Progenitor cell of endocrine pancreas (in vitro differentiated cells): ENCODE measurements at regions not wholly inside any gene's neighbourhood (a gene's known extent, or its start where the extent isn't known, plus 50 kb on each side); places are given as distances from the start of the nearest gene placed in this dataset.

Source experiments
- DNase-seq: peaks from one replicate; pipeline ENCODE4 v3.0.0; 2021; ENCODE audit warnings: low spot score; ENCODE audit not compliant: unreplicated experiment
- H3K27ac Mint-ChIP-seq: 2 replicates; pipeline ENCODE4 v1.8.0; 2021; ENCODE audit warnings: mild to moderate bottlenecking, moderate library complexity, mixed read lengths
- H3K27me3 Mint-ChIP-seq: 2 replicates; pipeline ENCODE4 v1.8.0; 2021; ENCODE audit warnings: mixed read lengths
- H3K36me3 Mint-ChIP-seq: 2 replicates; pipeline ENCODE4 v1.8.0; 2022; ENCODE audit warnings: mixed read lengths; ENCODE audit not compliant: insufficient read depth
- H3K4me1 Mint-ChIP-seq: 2 replicates; pipeline ENCODE4 v1.8.0; 2021; ENCODE audit warnings: low read depth, mixed read lengths
- H3K4me3 Mint-ChIP-seq: 2 replicates; pipeline ENCODE4 v1.8.0; 2021; ENCODE audit warnings: low read depth, mild to moderate bottlenecking, moderate library complexity, mixed read lengths
- H3K9me3 Mint-ChIP-seq: 2 replicates; pipeline ENCODE4 v1.8.0; 2021; ENCODE audit warnings: low read depth, mixed read lengths
- CTCF ChIP-seq: fragments of 200-600 bp; sonication (generic); IDR thresholded peaks from one replicate; pipeline ENCODE4 v1.5.0; 2021; ENCODE audit warnings: antibody characterized with exemption, mild to moderate bottlenecking; ENCODE audit not compliant: unreplicated experiment

- no peaks in the 10 kb centered on the region for H3K36me3 Mint-ChIP-seq
- H3K27ac Mint-ChIP-seq: peak overlapping the region; percentile 62
- no peak for DNase-seq
- no peak for TF ChIP-seq CTCF
- no peaks in the 10 kb centered on the region for H3K27me3 Mint-ChIP-seq
- peaks cover 31% of the 10 kb centered on the region for H3K4me1 Mint-ChIP-seq
- no peaks in the 10 kb centered on the region for H3K9me3 Mint-ChIP-seq
- H3K4me3 Mint-ChIP-seq: no peak overlapping the region
These were observed 287.1 kb downstream of the ADGB start for GRCh38 chr6:146885708-146886457.

- H3K9me3 Mint-ChIP-seq: no peaks in the 10 kb centered on the region
- no peak overlapping the region for H3K4me3 Mint-ChIP-seq
- no peaks in the 10 kb centered on the region for H3K36me3 Mint-ChIP-seq
- TF ChIP-seq CTCF: no peak
- H3K27ac Mint-ChIP-seq: no peak overlapping the region
- no peak for DNase-seq
- peaks cover 22% of the 10 kb centered on the region for H3K4me1 Mint-ChIP-seq
- H3K27me3 Mint-ChIP-seq: no peaks in the 10 kb centered on the region
These were observed 288.0 kb downstream of the ADGB start for GRCh38 chr6:146886587-146887446.

GRCh38 chr6:146887447-146888077, 288.8 kb downstream of the ADGB start:
- H3K4me1 Mint-ChIP-seq: peaks cover 21% of the 10 kb centered on the region
- DNase-seq: no peak

GRCh38 chr6:146889303-146889702, 290.5 kb downstream of the ADGB start:
- no peak for TF ChIP-seq CTCF
- H3K4me1 Mint-ChIP-seq: peaks cover 18% of the 10 kb centered on the region
- DNase-seq: no peak
- H3K9me3 Mint-ChIP-seq: no peaks in the 10 kb centered on the region
- H3K4me3 Mint-ChIP-seq: no peak overlapping the region
- H3K27ac Mint-ChIP-seq: no peak overlapping the region
- no peaks in the 10 kb centered on the region for H3K27me3 Mint-ChIP-seq
- H3K36me3 Mint-ChIP-seq: no peaks in the 10 kb centered on the region

More at GRCh38 chr6:146887447-146888077, 288.8 kb downstream of the ADGB start:
- no peak for TF ChIP-seq CTCF
- H3K4me3 Mint-ChIP-seq: no peak overlapping the region
- no peak overlapping the region for H3K27ac Mint-ChIP-seq
- no peaks in the 10 kb centered on the region for H3K9me3 Mint-ChIP-seq
- no peaks in the 10 kb centered on the region for H3K27me3 Mint-ChIP-seq
- no peaks in the 10 kb centered on the region for H3K36me3 Mint-ChIP-seq

GRCh38 chr6:146890172-146890571, 291.4 kb downstream of the ADGB start:
- peaks cover 3% of the 10 kb centered on the region for H3K27me3 Mint-ChIP-seq
- TF ChIP-seq CTCF: no peak
- H3K9me3 Mint-ChIP-seq: peaks cover 8% of the 10 kb centered on the region
- H3K36me3 Mint-ChIP-seq: no peaks in the 10 kb centered on the region
- H3K27ac Mint-ChIP-seq: no peak overlapping the region
- H3K4me3 Mint-ChIP-seq: no peak overlapping the region
- no peak for DNase-seq
- peaks cover 11% of the 10 kb centered on the region for H3K4me1 Mint-ChIP-seq
